SK-MEL-5 (cell line): ENCODE measurements at regions not wholly inside any gene's neighbourhood (a gene's known extent, or its start where the extent isn't known, plus 50 kb on each side); places are given as distances from the start of the nearest gene placed in this dataset.

Experiments used
- DNase-seq: peaks from one replicate; pipeline ENCODE4 v3.0.0-alpha.2; 2016; ENCODE audit warnings: low read depth, low spot score
- in situ Hi-C: cut with HindIII; loops from 2 replicates; pipeline ENCODE4 v1.10.0; 2016; ENCODE audit warnings: low sequenced_read_pairs, high pct_unique_total_duplicates, low pct_unique_long_range_greater_than_20kb

DNA sequence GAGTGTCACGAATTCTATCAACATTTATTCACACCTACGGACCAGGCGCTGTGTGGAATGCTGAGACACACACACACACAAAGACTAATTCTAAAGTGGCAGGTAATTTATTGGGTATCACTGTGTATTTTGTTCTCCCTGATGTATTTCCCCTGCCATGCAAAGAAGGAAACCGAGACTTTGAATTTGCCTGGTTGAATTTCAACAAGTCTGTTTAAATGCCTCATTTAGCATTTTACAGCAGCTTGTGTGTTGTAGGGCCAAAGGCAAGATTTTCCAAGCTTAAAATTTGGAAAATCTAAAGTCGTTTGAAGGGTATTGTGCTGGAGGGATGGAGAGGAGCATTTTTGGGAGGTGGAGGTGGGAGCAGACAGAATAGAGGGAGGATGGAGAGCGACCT lies 274.4 kb upstream of the ZFP64 start:
- in situ Hi-C loops = no loop called here

DNA sequence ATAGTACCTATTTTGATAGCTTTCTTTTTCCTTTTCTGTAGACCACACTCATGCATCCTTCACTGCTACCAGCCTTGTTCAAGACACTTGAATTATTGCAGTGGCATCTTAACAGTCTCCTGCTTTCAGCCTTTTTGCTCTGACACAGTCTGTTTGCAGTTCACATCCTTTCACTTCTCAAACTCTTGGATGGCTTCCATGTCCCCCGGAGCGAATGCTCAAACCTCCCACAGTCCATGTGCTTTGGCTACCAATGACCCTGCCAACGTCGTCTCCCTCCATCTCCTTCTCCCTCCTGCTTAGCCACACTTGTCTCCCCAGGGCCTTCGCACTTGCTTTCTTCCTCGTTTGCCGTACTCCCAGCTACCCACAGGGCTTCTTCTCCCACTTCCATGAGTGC lies 270.0 kb upstream of the ZFP64 start:
- in situ Hi-C loops = no loop called here

More for the DNA sequence above, 274.4 kb upstream of the ZFP64 start:
- DNase-seq = no peak

DNA sequence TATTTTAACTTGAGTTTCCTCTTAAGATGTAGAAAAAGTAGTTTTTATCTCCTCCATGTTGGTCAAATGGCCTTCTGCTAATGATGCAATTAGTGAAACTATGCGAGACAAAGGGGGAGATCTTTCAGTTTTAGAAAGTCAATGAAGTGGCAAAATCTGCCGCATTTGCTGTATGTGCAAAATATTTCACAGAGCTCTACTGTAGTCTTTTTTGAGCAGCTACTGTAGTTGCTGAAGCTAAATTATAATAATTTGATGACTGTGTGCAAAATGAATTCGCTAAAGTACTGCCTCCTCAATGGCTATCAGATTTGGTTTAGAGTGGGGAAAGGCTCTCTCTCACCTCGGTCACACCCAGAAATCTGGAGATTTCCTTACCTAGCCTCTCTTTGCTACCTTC lies 267.6 kb upstream of the ZFP64 start:
- no peak for DNase-seq
- in situ Hi-C loops = no loop called here

More for the DNA sequence above, 270.0 kb upstream of the ZFP64 start:
- no peak for DNase-seq

DNA sequence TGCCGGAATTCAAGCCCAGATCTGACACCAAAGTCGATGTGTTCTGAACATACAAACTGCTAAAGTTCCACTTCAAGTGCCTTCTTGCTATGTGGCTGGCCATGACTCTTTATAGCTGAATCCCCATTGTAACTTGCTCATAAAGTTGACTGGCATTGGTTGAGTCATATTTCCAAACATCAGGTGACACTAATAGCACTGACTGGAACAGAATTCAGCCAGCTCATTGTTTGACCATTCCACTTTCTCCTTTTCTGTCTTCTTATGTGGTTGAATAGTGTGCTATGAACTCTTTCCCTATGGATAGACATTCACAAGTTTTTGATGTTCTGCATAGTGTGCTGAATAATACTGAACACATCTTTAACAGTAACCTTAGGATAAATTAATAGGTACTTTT lies 266.2 kb upstream of the ZFP64 start:
- no peak for DNase-seq

DNA sequence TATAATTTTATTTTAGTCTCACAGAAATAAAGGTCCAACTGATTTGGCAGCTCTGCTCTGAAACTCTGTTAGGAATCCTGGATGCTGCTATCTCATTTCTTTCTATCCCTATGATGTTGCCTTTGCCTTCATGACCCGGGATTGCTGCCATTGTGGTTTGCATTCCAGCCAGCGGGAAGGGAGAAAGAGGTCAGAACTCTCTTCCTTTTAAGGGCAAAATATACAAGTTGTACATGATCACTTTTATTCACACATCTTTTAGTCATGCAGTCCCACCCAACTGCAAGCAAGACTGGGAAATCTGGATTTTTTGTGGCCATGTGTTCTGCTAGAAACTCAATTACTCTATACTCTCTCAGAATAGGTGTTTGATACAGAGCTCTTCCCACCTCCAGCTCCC lies 263.1 kb upstream of the ZFP64 start:
- no peak for DNase-seq
- in situ Hi-C loops = no loop called here

More for the DNA sequence above, 266.2 kb upstream of the ZFP64 start:
- in situ Hi-C loops = no loop called here

DNA sequence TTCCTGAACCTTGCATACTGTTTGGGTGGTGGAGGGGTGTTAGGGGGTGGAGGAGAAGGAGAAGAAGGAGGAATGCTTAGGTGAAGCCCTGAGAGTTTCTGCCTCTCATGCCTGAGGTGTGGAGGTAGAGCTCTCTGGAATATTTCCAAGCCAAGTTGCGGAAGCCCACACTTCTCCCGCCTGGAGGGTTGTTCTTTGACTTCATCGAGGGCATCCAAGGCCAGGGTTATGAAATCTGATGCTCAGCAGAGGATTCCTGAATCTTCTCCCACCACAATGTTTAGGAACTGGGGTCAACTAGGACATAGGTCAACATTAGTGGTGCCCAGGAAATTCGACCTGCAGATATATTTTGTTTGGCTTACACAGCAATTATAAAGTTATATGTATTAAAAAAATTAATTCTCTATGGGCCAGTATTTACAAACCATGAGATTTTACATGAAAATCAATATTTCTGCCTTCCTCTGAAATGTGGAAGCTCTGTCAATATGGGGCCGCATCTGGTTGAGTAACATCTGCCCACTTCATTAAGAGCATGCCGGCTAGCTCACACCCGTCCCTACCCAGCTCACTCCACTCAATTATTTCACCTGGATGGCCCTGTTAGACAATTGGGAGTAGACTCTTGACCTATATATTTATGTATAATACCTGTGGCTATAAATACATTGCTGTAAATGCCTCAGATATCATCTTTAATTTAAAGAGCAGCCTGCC lies 257.1 kb upstream of the ZFP64 start:
- no peak for DNase-seq
- in situ Hi-C loops = no loop called here

DNA sequence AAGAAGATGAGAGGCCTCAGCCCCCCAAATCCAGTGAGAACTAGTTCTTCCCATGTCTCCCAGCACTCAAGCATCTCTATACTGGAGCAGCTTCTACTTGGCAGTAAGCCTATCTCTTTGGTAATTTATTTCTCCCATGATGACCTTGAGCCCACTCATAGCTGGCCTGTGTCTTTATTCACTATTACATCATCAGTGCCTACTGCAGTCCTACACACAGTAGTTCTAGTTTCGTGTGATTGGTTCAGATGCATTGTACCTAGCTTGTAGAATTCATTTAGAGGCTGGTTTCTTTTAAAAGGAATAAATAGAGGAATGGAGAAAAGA lies 255.6 kb upstream of the ZFP64 start:
- DNase-seq = no peak
- in situ Hi-C loops = no loop called here

DNA sequence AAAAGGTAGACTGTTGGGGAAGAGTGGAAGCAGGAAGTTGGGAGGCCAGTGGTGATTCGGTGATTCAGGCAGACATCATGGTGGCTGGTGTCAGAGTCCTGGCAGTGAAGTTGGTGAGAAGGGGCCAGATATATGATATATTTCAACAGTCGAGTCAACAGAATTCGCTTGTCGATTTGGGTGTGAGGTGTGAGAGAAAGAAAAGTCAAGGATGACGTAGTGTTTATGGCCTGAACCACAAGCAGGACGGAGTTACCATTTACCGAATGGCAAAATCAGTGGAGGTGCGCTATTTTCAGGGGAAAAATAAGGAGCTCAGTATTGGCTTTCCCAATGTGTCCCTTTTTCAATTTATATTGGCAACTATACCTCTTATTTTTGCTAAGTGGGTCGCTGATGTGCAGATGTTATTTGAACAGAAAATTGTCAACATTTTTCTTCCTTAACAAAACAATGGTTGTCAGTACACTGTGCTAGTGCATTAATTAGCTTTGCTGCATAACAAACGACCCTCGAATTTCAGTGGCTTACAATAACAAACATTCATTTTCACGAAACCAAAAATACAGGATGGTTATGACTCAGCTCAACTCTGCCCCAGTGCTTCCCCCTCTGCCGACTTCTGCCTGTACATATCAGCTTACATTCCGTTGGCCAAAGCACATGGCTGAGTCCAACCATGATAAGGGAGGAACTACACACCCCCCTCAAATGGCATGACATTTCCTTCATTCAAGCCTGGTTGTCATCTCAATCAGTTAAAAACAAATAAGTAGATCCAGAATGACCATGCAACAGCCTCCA lies 255.0 kb upstream of the ZFP64 start:
- in situ Hi-C loops = no loop called here
- DNase-seq = no peak

DNA sequence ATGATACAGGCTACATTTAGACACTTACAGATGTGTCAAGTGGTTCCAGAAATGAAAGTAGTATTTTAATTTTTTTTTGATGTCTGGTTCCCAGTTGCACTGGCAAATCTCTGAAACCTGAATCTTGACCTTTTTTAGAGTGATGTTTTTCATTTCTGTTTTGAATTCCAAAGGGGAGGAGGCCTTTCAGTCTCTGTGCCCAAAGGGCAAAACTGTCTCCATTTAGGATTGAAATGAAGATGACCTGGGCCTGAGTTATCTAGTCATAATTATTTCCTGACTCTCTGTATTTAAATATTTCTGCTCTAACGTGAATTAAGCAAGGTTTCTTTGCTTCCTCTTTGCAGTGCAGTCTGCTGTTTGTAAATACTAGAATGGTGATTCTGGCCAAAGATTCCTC lies 252.9 kb upstream of the ZFP64 start:
- in situ Hi-C loops = no loop called here
- DNase-seq = no peak

DNA sequence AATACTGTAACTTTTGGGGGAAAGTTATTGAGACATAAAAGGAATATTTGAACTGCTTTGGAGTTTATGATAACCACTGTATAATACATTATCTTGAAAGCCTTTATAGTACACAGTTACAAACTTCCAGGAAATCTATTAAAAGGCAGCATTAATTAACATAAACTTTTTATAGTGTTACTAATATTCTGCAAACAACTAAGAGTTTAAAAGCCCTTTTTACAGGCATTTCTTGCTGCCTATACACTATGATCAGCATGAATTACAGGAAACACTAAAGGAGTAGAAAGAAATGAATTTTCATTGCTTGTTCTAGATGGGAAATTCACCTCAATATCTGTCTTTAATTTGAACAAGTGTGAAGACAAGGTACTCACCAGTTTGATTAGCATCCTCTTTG lies 252.3 kb upstream of the ZFP64 start:
- DNase-seq = no peak
- in situ Hi-C loops = no loop called here

DNA sequence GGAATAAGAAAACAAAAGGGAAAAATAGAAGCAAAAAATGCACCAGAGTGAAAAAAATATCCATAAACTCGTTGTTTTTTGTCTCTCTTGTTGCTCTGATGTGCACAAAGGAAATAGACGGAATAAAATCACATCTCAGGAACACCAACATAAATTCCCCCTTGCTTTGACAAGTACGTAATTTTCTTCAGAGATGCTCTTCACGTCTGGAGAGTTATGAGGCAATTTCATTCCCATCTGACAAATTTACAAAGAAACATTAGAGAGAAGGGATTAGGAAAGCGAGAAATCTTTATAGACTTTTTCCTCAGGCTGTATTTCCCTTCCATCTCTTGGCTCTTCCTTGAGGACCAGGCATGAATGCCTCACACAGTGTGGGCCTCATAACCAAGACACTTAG lies 250.1 kb upstream of the ZFP64 start:
- no peak for DNase-seq
- in situ Hi-C loops = no loop called here

DNA sequence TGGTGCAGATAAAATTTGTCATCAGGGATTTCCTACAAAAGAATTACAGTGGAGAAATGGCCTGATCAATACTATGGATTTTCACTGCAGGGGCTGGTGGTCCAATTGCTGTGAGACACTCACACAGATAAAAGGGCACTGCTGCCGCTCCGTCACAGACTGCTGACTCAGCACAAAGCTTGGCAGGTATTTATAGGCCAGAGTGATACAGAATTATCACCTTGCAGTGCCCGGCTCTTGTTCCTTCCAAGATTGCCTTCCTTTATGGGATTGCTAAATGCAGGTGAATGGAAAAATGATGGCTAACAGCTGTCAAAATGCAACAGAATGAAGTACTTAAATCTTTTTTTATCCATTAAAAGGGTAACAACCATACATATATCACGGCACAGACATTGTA lies 247.8 kb upstream of the ZFP64 start:
- in situ Hi-C loops = no loop called here
- no peak for DNase-seq

DNA sequence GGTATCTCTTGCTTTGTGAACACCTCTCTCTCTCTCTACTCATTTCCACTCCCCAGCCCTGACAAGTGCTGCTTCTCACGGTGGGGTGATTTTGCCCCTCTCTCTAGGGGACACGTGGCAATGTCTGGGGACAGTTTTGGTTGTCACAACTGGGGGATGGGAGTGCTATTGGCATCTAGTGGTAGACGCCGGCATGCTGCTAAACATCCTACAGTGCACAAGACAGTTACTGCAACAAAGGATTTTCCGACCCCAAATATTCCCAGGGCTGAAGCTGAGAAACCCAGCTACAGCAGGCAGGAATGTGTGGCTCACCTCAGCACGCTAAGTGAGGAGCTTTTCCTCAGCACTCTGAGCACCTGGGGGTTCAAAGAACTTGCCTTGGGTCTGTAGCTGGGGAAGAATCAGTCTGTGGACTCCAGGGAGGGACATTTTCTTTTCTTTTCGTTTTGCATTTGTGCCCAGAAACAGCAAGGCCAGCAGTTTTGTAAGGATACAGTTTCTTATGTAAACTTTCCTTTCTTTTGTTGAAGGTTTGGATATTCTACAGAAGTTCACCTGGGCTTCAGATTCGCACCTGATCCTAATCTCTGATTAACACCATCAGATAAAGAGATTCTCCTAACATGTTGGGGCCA lies 246.9 kb upstream of the ZFP64 start:
- in situ Hi-C loops = no loop called here
- no peak for DNase-seq

DNA sequence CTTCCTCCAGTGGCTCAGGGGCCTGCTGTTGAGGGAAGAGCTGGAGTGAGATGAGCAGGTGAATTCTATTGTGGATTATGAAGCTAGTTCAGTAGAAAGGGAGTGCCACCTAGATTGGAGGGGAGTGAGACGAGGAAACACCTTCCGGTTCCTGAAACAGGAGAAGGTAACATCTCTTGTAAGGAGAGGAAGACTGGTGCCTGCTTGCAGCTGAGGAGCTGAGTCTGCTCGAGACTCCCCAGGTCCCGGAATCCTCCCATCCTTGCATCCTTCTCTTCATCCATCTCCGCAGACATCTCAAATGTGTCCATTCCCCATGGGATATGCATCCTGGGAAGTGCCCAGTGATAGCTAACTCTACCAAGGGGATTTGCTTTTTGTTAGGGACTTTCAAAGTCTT lies 242.9 kb upstream of the ZFP64 start:
- no peak for DNase-seq
- in situ Hi-C loops = no loop called here

DNA sequence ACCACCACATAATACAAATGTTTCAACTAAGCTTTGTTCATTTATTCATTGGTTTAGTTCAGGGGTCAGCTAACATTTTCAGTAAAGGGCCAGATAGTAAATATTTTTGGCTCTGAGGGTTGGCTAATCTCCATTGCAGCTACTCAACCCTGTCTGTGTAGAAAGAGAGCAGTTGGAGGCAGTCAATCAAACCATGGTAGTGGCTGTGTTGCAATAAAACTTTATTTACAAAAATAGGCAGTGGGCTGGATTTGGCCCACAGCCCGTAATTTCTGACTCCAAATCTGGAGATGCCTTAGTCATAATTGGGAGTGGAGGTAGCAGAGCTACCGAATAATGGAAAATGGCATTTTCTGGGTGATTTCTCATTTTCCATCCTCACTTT lies 242.5 kb upstream of the ZFP64 start:
- in situ Hi-C loops = no loop called here
- DNase-seq = no peak

DNA sequence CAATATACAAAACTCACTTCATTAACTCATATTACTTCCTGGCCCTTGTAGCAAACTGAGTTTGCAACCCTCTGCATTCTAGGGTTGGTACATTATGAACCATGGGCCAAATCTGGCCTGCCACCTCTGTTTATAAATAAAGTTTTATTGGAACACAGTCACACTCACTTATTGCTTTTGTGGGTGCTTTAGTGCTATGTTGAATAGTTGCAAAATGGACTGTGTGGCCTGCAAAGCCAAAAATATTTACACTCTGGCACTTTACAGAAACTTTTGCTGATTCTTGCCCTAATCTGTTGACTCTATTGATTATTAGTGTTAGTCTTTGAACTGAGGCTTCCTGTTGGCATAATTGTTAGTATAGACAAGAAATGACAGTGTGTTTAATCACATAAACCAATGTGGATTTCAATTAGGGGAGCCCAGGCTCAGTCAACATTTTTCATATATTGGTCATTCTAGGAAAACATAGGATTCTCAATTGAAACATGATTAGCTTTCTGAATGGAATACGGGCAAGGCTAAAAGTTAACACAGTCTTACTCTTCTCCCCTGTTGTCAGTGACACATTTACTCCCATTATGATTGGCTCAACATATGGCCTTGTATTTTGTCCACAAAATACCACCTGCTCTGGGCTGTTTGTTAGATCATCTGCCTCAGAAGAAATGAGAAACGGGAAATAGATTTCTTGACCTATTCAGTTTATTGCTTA lies 241.9 kb upstream of the ZFP64 start:
- no peak for DNase-seq
- in situ Hi-C loops = no loop called here

DNA sequence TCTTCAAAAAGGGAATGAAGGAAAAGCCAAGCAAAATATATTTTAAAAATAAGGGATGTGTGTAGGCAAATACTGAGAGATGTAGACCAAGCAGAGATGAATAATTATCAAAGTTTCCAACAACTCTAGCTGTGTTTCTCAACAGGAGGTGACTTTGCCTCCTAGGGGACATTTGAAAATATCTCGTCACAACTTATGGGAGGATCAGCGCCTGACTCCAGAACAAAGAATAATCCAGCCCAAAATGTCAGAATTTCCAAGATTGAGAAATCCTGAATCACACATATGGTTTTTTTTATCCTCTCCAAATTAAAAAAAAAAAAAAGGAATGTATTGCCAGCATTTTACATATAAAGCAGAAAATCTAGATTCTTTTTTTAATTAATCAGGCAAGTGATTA lies 241.2 kb upstream of the ZFP64 start:
- no peak for DNase-seq
- in situ Hi-C loops = no loop called here

DNA sequence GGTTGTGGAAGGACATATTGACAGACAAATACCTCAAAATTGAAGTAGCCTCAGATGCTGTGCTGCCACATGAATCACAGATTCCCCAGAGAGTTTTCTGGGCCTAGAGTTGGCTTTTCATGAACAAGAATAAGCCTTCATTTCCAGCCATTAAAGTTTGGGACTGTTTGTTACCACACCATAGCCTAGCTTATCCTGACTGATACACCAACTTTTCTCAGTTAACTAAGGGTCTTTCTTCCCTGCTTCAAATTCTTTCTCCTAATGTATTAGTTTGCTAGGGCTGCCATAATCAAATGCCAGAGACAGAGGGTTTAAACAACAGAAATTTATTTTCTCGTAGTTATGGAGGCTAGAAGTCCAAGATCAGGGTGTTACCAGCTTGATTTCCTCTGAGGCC lies 237.4 kb upstream of the ZFP64 start:
- DNase-seq = no peak

More for the DNA sequence above, 237.4 kb upstream of the ZFP64 start:
- in situ Hi-C loops = no loop called here
